ENCODE measurements at regions not wholly inside any gene's neighbourhood (a gene's known extent, or its start where the extent isn't known, plus 50 kb on each side); places are given as distances from the start of the nearest gene placed in this dataset.

DNA sequence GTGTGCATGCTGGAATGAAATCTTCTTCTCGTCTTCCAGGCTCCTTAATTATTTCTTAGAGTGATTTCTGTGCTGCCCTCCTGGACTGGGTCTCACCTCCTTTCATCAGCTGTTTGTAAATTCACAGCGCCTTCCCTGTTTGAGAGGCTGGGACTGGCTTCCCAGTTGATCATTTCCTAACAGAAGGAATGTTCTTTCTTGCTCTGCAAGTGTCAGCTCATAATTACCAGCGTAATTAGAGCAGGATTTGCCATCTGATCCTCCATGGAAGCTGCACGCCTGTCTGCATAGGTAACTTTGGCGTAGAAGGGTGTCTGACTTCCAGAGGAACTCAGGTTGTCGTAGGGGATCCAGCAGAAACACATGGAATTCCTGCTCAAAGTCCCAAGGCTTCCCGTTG is 375.0 kb upstream of the EEF2KMT start:
- TF ChIP-seq, protein P1, sequence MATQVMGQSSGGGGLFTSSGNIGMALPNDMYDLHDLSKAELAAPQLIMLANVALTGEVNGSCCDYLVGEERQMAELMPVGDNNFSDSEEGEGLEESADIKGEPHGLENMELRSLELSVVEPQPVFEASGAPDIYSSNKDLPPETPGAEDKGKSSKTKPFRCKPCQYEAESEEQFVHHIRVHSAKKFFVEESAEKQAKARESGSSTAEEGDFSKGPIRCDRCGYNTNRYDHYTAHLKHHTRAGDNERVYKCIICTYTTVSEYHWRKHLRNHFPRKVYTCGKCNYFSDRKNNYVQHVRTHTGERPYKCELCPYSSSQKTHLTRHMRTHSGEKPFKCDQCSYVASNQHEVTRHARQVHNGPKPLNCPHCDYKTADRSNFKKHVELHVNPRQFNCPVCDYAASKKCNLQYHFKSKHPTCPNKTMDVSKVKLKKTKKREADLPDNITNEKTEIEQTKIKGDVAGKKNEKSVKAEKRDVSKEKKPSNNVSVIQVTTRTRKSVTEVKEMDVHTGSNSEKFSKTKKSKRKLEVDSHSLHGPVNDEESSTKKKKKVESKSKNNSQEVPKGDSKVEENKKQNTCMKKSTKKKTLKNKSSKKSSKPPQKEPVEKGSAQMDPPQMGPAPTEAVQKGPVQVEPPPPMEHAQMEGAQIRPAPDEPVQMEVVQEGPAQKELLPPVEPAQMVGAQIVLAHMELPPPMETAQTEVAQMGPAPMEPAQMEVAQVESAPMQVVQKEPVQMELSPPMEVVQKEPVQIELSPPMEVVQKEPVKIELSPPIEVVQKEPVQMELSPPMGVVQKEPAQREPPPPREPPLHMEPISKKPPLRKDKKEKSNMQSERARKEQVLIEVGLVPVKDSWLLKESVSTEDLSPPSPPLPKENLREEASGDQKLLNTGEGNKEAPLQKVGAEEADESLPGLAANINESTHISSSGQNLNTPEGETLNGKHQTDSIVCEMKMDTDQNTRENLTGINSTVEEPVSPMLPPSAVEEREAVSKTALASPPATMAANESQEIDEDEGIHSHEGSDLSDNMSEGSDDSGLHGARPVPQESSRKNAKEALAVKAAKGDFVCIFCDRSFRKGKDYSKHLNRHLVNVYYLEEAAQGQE (tag by site-specific recombination; IDR thresholded peaks at IDR 0.05), result no peak
- TF ChIP-seq SETDB1 (IDR thresholded peaks at IDR 0.05; ENCODE audit: insufficient read length, low read length), result no peak
- no peak for TF ChIP-seq YY1 (tag by site-specific recombination; IDR thresholded peaks at IDR 0.05)
- no peak for TF ChIP-seq ZNF133 (tag by site-specific recombination; IDR thresholded peaks at IDR 0.05)
- TF ChIP-seq, protein P2, sequence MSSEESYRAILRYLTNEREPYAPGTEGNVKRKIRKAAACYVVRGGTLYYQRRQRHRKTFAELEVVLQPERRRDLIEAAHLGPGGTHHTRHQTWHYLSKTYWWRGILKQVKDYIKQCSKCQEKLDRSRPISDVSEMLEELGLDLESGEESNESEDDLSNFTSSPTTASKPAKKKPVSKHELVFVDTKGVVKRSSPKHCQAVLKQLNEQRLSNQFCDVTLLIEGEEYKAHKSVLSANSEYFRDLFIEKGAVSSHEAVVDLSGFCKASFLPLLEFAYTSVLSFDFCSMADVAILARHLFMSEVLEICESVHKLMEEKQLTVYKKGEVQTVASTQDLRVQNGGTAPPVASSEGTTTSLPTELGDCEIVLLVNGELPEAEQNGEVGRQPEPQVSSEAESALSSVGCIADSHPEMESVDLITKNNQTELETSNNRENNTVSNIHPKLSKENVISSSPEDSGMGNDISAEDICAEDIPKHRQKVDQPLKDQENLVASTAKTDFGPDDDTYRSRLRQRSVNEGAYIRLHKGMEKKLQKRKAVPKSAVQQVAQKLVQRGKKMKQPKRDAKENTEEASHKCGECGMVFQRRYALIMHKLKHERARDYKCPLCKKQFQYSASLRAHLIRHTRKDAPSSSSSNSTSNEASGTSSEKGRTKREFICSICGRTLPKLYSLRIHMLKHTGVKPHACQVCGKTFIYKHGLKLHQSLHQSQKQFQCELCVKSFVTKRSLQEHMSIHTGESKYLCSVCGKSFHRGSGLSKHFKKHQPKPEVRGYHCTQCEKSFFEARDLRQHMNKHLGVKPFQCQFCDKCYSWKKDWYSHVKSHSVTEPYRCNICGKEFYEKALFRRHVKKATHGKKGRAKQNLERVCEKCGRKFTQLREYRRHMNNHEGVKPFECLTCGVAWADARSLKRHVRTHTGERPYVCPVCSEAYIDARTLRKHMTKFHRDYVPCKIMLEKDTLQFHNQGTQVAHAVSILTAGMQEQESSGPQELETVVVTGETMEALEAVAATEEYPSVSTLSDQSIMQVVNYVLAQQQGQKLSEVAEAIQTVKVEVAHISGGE (tag by site-specific recombination; conservative IDR thresholded peaks at IDR 0.05; ENCODE audit: low read depth), result no peak
- TF ChIP-seq, protein P3, sequence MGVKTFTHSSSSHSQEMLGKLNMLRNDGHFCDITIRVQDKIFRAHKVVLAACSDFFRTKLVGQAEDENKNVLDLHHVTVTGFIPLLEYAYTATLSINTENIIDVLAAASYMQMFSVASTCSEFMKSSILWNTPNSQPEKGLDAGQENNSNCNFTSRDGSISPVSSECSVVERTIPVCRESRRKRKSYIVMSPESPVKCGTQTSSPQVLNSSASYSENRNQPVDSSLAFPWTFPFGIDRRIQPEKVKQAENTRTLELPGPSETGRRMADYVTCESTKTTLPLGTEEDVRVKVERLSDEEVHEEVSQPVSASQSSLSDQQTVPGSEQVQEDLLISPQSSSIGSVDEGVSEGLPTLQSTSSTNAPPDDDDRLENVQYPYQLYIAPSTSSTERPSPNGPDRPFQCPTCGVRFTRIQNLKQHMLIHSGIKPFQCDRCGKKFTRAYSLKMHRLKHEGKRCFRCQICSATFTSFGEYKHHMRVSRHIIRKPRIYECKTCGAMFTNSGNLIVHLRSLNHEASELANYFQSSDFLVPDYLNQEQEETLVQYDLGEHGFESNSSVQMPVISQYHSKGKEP (tag by site-specific recombination; IDR thresholded peaks at IDR 0.05), result no peak
- TF ChIP-seq, protein P4, sequence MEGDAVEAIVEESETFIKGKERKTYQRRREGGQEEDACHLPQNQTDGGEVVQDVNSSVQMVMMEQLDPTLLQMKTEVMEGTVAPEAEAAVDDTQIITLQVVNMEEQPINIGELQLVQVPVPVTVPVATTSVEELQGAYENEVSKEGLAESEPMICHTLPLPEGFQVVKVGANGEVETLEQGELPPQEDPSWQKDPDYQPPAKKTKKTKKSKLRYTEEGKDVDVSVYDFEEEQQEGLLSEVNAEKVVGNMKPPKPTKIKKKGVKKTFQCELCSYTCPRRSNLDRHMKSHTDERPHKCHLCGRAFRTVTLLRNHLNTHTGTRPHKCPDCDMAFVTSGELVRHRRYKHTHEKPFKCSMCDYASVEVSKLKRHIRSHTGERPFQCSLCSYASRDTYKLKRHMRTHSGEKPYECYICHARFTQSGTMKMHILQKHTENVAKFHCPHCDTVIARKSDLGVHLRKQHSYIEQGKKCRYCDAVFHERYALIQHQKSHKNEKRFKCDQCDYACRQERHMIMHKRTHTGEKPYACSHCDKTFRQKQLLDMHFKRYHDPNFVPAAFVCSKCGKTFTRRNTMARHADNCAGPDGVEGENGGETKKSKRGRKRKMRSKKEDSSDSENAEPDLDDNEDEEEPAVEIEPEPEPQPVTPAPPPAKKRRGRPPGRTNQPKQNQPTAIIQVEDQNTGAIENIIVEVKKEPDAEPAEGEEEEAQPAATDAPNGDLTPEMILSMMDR (tag by site-specific recombination; IDR thresholded peaks at IDR 0.05), result no peak
- no peak for TF ChIP-seq ZNF596 (tag by site-specific recombination; IDR thresholded peaks at IDR 0.05)
- no peak for TF ChIP-seq ZNF132 (tag by site-specific recombination; IDR thresholded peaks at IDR 0.05; ENCODE audit: borderline replicate concordance)
- TF ChIP-seq, protein P5, sequence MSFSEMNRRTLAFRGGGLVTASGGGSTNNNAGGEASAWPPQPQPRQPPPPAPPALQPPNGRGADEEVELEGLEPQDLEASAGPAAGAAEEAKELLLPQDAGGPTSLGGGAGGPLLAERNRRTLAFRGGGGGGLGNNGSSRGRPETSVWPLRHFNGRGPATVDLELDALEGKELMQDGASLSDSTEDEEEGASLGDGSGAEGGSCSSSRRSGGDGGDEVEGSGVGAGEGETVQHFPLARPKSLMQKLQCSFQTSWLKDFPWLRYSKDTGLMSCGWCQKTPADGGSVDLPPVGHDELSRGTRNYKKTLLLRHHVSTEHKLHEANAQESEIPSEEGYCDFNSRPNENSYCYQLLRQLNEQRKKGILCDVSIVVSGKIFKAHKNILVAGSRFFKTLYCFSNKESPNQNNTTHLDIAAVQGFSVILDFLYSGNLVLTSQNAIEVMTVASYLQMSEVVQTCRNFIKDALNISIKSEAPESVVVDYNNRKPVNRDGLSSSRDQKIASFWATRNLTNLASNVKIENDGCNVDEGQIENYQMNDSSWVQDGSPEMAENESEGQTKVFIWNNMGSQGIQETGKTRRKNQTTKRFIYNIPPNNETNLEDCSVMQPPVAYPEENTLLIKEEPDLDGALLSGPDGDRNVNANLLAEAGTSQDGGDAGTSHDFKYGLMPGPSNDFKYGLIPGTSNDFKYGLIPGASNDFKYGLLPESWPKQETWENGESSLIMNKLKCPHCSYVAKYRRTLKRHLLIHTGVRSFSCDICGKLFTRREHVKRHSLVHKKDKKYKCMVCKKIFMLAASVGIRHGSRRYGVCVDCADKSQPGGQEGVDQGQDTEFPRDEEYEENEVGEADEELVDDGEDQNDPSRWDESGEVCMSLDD (tag by site-specific recombination; IDR thresholded peaks at IDR 0.05), result no peak
- no peak for TF ChIP-seq ZNF777 (tag by site-specific recombination; IDR thresholded peaks at IDR 0.05; ENCODE audit: borderline replicate concordance)
- TF ChIP-seq, protein P6, sequence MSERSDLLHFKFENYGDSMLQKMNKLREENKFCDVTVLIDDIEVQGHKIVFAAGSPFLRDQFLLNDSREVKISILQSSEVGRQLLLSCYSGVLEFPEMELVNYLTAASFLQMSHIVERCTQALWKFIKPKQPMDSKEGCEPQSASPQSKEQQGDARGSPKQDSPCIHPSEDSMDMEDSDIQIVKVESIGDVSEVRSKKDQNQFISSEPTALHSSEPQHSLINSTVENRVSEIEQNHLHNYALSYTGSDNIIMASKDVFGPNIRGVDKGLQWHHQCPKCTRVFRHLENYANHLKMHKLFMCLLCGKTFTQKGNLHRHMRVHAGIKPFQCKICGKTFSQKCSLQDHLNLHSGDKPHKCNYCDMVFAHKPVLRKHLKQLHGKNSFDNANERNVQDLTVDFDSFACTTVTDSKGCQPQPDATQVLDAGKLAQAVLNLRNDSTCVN (tag by site-specific recombination; optimal IDR thresholded peaks at IDR 0.05), result no peak

All from HEK293 (cell line).